PC-9 (cell line): ENCODE measurements at regions not wholly inside any gene's neighbourhood (a gene's known extent, or its start where the extent isn't known, plus 50 kb on each side); places are given as distances from the start of the nearest gene placed in this dataset.

Experiments used
- BruUV-seq: library from RNA; stranded (reverse); fragments of 400-500 nt; replicated peaks from 2 replicates; lab custom pipeline; 2021; lab: Mats Ljungman, UMichigan
- CTCF ChIA-PET: fragments of 300-600 bp; sonication (Branson Sonifier 250); formaldehyde crosslinking; loops from one replicate; lab custom pipeline; 2022; ENCODE audit warnings: antibody characterized with exemption; lab: Charles Lee
- POLR2A ChIA-PET: fragments of 300-600 bp; sonication (Branson Sonifier 250); formaldehyde crosslinking; loops from one replicate; lab custom pipeline; 2022; ENCODE audit warnings: antibody characterized with exemption; ENCODE audit not compliant: unreplicated experiment; lab: Charles Lee
- DNase-seq, 2 experiments: peaks; one replicate each; pipeline versions ENCODE4 v3.0.0 to v3.0.0-alpha.2; 2015 to 2022; ENCODE audit warnings: mixed read lengths in 1 of 2
- H2AFZ ChIP-seq: fragments of 200-600 bp; sonication (generic); 2 replicates; pipeline ENCODE4 v1.8.1; 2017; ENCODE audit warnings: antibody characterized with exemption
- H3F3A ChIP-seq: fragments of 200-600 bp; sonication (generic); 2 replicates; pipeline ENCODE4 v1.8.1; 2017; ENCODE audit warnings: antibody characterized with exemption, mild to moderate bottlenecking, low read depth; ENCODE audit not compliant: insufficient read depth
- H3K27ac ChIP-seq: fragments of 200-600 bp; sonication (generic); 2 replicates; pipeline ENCODE4 v1.6.1; 2016; ENCODE audit warnings: mixed run types
- H3K27me3 ChIP-seq: fragments of 200-600 bp; sonication (generic); 2 replicates; pipeline ENCODE4 v1.6.1; 2016; ENCODE audit warnings: low read depth, mixed run types; ENCODE audit not compliant: insufficient read depth
- H3K36me3 ChIP-seq: fragments of 200-600 bp; sonication (generic); 2 replicates; pipeline ENCODE4 v1.6.1; 2016; ENCODE audit warnings: low read depth, mixed run types
- H3K4me1 ChIP-seq: fragments of 200-600 bp; sonication (generic); replicated peaks from 2 replicates; pipeline ENCODE4 v1.6.1; 2016; ENCODE audit warnings: mixed run types; ENCODE audit not compliant: insufficient read depth
- H3K4me2 ChIP-seq: fragments of 200-600 bp; sonication (generic); 2 replicates; pipeline ENCODE4 v1.6.1; 2017; ENCODE audit warnings: mixed run types
- H3K4me3 ChIP-seq: fragments of 200-600 bp; sonication (generic); 2 replicates; pipeline ENCODE4 v1.6.1; 2016; ENCODE audit warnings: mixed run types
- H3K79me2 ChIP-seq: fragments of 200-600 bp; sonication (generic); 2 replicates; pipeline ENCODE4 v1.6.1; 2017; ENCODE audit warnings: low read depth, mixed run types
- H3K9me2 ChIP-seq: fragments of 200-600 bp; sonication (generic); 2 replicates; pipeline ENCODE4 v1.8.1; 2017; ENCODE audit warnings: mild to moderate bottlenecking; ENCODE audit not compliant: insufficient read depth
- H3K9me3 ChIP-seq: fragments of 200-600 bp; sonication (generic); 2 replicates; pipeline ENCODE4 v1.8.1; 2016; ENCODE audit warnings: low read depth; ENCODE audit not compliant: insufficient read depth
- H4K20me1 ChIP-seq: fragments of 200-600 bp; sonication (generic); 2 replicates; pipeline ENCODE4 v1.8.1; 2017; ENCODE audit not compliant: insufficient read depth
- EZH2 ChIP-seq: fragments of 200-600 bp; sonication (generic); IDR thresholded peaks from 2 replicates; pipeline ENCODE4 v1.8.0; 2017; ENCODE audit warnings: antibody characterized with exemption, low read depth
- intact Hi-C: fragments of 100-400 bp; cut with micrococcal nuclease; formaldehyde crosslinking; loops from one replicate; pipeline ENCODE4 v1.10.0; 2022; ENCODE audit not compliant: unreplicated experiment
- TF ChIP-seq, protein P1 (sequence below): fragments of 200-600 bp; sonication (generic); conservative IDR thresholded peaks from 2 replicates; pipeline ENCODE4 v1.6.1; 2017; ENCODE audit warnings: mixed run types, antibody characterized with exemption, mild to moderate bottlenecking, moderate library complexity

DNA sequence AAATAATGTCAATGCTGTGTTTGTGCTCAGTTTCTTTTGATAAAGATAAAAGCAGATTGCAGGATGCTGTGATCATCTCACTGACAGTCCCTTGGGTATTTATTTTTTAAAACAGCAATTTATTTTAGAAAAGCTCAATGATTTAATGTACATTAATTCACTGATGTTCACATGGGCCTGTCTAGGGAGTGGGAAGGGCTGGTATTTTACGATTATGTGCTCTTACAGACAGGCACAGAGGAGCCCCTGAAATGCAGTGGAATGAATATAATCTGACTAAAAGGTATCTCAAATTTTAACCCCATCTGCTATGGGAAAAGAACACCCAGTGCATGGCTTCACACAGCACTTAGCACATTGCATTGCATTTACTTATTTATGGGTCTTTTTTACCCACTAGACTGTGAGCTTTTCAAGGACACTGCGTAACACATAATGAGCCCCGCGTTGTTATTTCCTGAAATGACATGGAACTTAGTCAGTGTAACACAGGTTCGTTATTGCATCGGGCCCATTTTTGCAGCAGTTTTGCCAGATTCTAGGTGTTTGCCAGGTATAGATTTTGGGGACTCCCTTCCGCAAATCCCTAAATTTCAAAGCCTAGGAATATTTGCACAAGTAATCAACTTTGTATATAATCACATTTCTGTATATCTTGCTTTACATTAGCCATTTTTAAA lies 425.3 kb upstream of the FBXO33 start:
- Histone ChIP-seq H3K4me2 (no peak overlapping the region), H4K20me1 (no peaks in the 10 kb centered on the region), H2AFZ (no peak overlapping the region), H3K9me3 (no peaks in the 10 kb centered on the region), H3K79me2 (no peaks in the 10 kb centered on the region), H3K27me3 (no peaks in the 10 kb centered on the region), H3K9me2 (no peaks in the 10 kb centered on the region), H3K27ac (no peak overlapping the region), H3F3A (no peaks in the 10 kb centered on the region), H3K4me1 (no peaks in the 10 kb centered on the region), H3K4me3 (no peak overlapping the region), H3K36me3 (no peaks in the 10 kb centered on the region)
- CTCF ChIA-PET = no interaction called here
- TF ChIP-seq, protein P1, sequence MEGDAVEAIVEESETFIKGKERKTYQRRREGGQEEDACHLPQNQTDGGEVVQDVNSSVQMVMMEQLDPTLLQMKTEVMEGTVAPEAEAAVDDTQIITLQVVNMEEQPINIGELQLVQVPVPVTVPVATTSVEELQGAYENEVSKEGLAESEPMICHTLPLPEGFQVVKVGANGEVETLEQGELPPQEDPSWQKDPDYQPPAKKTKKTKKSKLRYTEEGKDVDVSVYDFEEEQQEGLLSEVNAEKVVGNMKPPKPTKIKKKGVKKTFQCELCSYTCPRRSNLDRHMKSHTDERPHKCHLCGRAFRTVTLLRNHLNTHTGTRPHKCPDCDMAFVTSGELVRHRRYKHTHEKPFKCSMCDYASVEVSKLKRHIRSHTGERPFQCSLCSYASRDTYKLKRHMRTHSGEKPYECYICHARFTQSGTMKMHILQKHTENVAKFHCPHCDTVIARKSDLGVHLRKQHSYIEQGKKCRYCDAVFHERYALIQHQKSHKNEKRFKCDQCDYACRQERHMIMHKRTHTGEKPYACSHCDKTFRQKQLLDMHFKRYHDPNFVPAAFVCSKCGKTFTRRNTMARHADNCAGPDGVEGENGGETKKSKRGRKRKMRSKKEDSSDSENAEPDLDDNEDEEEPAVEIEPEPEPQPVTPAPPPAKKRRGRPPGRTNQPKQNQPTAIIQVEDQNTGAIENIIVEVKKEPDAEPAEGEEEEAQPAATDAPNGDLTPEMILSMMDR = no peak
- TF ChIP-seq EZH2 = no peak
- POLR2A ChIA-PET = no interaction called here
- BruUV-seq = no TSS peak
- no peak for DNase-seq
- intact Hi-C loops = no loop called here

DNA sequence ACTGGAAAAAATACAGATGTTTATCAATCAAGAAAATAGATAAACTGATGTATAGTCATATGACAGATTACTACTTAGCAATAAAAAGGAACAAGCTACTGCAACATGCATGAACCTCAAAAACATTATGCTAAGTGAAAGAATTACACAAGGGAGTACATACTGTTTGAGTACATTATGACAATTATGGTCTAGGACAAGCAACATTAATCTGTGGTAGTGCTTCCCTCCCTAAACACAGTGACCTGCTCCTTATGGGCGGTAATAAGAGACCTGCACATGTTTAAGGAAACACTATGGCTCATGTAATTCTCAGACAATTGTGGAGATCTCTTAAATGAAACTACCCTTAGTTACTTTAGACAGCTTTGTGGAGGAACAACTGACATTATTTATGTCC lies 421.2 kb upstream of the FBXO33 start:
- H3K27me3 ChIP-seq = no peaks in the 10 kb centered on the region
- ChIA-PET CTCF (no interaction called here), POLR2A (no interaction called here)
- H3F3A ChIP-seq = no peaks in the 10 kb centered on the region
- H4K20me1 ChIP-seq = no peaks in the 10 kb centered on the region
- H2AFZ ChIP-seq = no peak overlapping the region
- no peaks in the 10 kb centered on the region for H3K9me2 ChIP-seq
- no peak for DNase-seq
- intact Hi-C loops = no loop called here
- H3K4me2 ChIP-seq = no peak overlapping the region
- no peak overlapping the region for H3K4me3 ChIP-seq
- no peaks in the 10 kb centered on the region for H3K79me2 ChIP-seq
- H3K36me3 ChIP-seq = no peaks in the 10 kb centered on the region
- BruUV-seq = no TSS peak
- TF ChIP-seq, protein P1 = no peak
- TF ChIP-seq EZH2 = no peak
- no peaks in the 10 kb centered on the region for H3K9me3 ChIP-seq
- H3K4me1 ChIP-seq = no peaks in the 10 kb centered on the region
- H3K27ac ChIP-seq = no peak overlapping the region

GRCh38 chr14:39851202-39851601 lies 419.0 kb upstream of the FBXO33 start:
- Histone ChIP-seq H4K20me1 (no peaks in the 10 kb centered on the region), H3K4me1 (no peaks in the 10 kb centered on the region), H3K36me3 (no peaks in the 10 kb centered on the region), H2AFZ (no peak overlapping the region), H3K27ac (no peak overlapping the region), H3K79me2 (no peaks in the 10 kb centered on the region), H3K4me3 (no peak overlapping the region), H3K9me3 (no peaks in the 10 kb centered on the region), H3K4me2 (no peak overlapping the region), H3K27me3 (no peaks in the 10 kb centered on the region), H3F3A (no peaks in the 10 kb centered on the region), H3K9me2 (no peaks in the 10 kb centered on the region)
- ChIA-PET POLR2A (no interaction called here), CTCF (interaction anchor here (0.6 kb wide), 1 partner anchor 1757 kb away, joined by 3 read pairs; no protein-coding TSS in a partner anchor)
- intact Hi-C loops = no loop called here
- no TSS peak for BruUV-seq
- TF ChIP-seq, protein P1 = no peak
- TF ChIP-seq EZH2 = no peak
- no peak for DNase-seq
